NCI-H146 treated with DMSO at 0.1 percent for 48 hours (cell line): ENCODE measurements at regions not wholly inside any gene's neighbourhood (a gene's known extent, or its start where the extent isn't known, plus 50 kb on each side); places are given as distances from the start of the nearest gene placed in this dataset.

Experiments
- DNase-seq: peaks from one replicate; lab custom pipeline; 2025; ENCODE audit not compliant: unreplicated experiment; lab: John Stamatoyannopoulos, UW

- DNase-seq = no peak
Measured at GRCh38 chr2:5751873-5752482, 59.8 kb downstream of the SOX11 start.

DNA sequence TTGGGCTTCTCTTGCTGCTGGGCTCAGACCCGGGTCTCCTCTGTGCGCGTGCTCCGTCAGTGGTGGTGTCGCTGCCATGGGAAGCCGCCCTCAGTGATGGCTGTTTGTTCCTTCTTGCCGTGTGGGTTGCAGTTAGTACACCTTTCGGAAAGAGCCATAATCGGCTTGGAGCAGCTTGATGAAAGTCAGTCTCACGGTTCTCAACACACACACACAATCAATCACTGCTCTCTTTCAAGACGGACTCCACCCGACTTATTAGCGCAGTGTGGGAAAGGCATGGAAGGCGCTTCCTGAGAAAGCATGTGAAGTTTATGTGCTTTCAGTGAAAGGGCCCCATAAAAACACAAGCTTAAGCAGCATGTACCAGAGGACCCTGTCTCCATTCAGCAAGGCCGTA is 64.1 kb downstream of the SOX11 start:
- DNase-seq = no peak

- DNase-seq = no peak
Measured at GRCh38 chr2:5758346-5758745, 66.2 kb downstream of the SOX11 start.

GRCh38 chr2:5759949-5760348 is 67.8 kb downstream of the SOX11 start:
- no peak for DNase-seq

DNA sequence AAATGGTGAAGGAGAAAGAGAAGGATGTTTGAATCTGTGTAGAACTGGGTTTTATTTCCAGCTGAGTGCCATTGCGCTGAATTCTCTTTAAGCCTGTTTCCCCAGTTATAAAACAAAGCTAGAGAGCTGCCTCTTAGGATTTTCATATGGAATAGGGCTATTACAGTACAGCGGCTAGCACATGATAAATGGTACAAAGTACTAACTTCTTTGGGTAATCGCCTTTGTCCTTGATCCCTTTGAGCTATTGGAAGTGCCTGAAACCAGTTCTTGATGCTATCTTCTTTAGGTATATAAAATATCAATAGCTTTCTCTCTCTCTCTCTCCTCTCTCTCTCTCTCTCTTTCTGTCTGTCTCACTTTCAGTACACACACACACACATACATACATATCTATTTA is 71.3 kb downstream of the SOX11 start:
- DNase-seq = no peak

DNA sequence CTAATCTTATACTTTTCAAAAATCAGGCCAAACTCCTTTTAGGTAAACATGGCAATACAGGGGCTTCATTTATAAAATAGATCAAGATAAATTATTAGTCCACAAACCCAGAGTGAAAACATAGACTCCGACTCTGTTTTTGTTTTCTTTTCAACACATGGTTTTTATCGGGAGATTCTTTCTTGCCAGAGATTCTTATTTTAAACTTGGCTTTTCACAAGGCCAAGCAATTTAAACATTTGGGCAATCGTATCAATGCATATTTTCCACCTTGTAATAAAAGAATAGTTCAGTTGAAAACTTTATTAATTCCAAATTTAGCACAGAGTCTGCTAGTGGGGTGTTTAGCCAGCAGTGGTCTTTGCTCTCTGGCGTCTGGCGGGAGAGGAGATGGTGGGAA is 71.9 kb downstream of the SOX11 start:
- no peak for DNase-seq

- DNase-seq = no peak
Measured at GRCh38 chr2:5766056-5766455, 73.9 kb downstream of the SOX11 start.

GRCh38 chr2:5766561-5766960 is 74.4 kb downstream of the SOX11 start:
- no peak for DNase-seq

DNA sequence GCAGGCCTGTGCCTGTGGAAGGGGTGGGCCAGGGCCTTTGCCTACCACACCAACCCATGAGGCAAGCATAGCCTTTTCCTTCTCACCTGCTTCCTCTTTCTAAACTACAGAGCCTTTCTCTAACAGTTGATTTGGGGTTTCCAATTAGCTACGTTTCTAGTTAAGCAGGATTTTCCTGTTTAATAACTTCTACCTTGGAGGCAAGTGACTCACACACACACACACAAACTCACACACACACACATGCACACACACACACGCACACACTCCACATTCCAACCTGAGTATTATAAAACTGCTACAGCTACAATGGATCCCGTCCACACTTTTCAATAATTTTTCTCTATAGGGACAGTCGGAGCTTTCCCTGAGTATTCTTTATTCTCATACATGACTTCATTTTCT is 84.9 kb downstream of the SOX11 start:
- DNase-seq = no peak

GRCh38 chr2:5781679-5782078 is 89.5 kb downstream of the SOX11 start:
- DNase-seq = no peak

DNA sequence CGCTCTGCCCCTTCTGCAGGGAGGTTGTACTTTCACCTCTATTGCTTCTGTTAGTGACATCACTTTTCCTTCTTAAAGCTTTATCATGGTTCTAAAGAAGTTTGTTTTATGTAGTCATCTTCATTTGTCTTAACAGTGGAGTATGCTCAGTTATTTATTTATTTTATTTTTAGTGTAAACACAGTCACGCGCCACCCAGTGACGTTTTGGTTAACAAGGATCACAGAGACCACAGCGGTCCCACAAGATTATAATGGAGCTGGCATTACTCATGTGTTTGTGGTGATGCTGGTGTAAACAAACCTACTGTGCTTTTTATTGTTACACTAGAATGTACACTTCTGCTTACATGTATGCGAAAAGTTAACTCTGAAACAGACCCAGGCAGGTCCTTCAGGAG is 89.9 kb downstream of the SOX11 start:
- DNase-seq = no peak

GRCh38 chr2:5788447-5788846 is 96.3 kb downstream of the SOX11 start:
- DNase-seq = no peak

DNA sequence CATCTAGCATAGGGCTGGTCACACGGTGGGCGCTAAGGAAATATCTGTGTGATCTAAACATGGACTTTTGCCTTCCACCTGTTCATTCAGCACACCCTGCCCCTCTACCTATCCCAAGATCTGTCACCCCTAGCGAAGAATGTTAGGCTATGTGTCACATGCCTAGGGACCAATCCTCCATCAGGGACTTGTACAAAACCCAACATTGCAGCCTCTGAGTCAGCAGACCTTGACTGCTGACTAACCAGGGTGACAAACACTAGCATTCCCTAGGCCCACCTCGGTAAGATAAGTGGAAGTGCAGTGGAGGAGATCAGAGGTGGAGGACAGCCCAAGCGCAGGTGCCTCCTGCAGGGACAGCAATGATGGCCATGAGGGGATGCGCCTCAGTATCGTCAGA is 99.2 kb downstream of the SOX11 start:
- DNase-seq = no peak

GRCh38 chr2:5794012-5794411 is 101.8 kb downstream of the SOX11 start:
- no peak for DNase-seq

- DNase-seq = no peak
Measured at GRCh38 chr2:5798084-5798483, 105.9 kb downstream of the SOX11 start.

- no peak for DNase-seq
Measured at GRCh38 chr2:5799348-5799747, 107.2 kb downstream of the SOX11 start.

DNA sequence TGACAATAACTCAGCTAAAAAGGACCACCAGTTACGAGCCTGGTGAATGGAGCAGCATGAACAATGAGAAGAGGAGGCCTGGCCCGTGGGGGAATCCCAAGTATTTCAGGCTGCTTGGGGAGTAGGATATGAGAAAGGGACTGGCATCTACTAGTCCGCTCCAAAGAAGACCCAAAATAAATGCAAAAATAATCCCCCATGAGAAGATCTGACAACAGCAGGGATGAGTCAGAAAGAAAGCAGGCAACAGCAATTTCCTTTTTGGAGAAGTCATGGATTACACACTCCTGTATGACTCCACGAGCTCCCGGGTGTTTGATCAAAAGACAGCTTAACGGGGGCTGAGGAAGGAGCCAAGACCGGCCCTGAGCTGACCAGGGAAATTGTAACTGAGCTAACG is 111.4 kb downstream of the SOX11 start:
- DNase-seq = no peak

- no peak for DNase-seq
Measured at GRCh38 chr2:5818961-5819600, 126.9 kb downstream of the SOX11 start.

DNA sequence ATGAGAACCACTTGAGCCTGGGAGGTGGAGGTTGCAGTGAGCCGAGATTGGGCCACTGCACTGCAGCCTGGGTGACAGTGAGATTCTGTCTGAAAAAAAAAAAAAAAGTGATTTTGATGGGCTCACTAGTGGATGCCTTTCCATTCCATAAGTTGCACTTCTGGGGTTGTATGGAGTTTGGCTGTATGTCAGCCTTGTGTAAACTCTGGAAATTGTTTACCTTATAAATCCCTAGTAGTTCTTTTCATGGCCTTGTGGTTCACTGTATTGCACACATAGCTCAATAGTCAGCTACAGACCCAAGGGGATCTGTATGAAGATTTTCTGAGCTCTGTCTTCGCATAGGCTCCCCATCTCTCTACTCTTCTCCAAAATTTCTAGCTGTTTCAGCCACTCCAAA is 131.9 kb downstream of the SOX11 start:
- DNase-seq = no peak

DNA sequence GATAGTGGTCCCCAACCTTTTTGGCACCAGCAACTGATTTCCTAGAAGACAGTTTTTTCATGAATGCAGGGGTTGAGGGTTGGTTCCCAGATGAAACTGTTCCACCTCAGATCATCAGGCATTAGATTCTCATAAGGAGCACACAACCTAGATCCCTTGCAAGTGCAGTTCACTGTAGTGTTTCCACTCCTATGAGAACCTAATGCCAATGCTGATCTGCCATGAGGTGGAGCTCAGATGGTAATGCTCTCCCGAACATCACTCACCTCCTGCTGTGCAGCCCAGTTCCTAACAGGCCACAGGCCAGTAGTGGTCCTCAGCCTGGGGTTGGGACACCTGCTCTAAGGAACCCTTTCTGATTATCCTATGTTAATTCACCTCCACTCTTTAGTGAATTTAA is 133.5 kb downstream of the SOX11 start:
- DNase-seq = no peak

DNA sequence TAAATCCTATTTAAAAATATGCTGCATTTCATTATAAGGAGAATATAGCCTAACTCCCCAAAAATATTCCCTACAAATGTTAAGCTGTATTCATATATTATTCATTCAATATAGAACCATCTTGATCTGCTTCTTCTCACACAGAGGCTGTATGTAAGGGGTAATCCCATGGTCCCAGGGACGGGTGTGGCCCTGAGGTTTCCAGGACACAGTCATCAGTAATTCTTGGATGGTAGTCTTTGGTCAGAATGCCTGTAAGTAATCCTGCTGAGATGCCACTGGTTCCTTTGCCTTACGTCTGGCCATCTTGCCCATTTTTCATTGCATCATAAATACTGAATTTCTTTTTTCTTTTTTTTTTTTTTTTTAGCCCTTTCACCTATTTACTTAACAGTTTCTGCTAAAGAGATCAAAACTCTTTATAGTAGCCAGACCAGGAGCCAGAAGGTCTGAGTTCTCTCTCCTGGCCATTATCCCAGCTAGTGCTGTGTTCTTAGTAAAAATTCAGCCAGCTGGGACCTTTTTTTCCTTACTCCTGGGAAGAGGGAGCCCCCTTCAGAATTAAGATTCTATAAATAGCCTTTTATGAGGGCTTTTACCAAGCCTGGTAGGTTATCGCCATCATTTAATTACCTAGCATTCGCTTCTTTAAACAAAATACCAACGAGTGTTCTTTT is 134.9 kb downstream of the SOX11 start:
- no peak for DNase-seq

- DNase-seq = peak; percentile 83
Measured at GRCh38 chr2:5834501-5834900, 142.3 kb downstream of the SOX11 start.

DNA sequence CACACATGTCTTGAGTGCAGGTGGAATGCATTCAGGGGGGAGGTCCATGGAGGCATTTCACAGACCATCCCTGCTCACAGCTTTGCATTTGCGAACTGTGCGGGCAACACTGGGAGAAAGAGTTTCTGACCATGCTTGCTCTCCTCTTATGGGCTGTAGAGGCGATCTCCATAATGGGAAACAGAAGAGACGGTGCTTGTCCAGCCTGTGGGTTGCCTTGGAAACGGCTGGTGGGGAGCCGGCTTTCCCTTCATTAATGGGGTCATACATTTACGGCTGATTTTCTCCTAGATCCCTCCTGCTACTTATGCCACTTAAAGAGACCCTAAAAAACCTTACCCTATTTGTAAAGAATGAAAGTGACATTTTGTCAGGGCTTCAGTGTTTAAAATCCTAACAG is 147.4 kb downstream of the SOX11 start:
- peak; percentile 57 for DNase-seq
